ENCODE measurements at regions not wholly inside any gene's neighbourhood (a gene's known extent, or its start where the extent isn't known, plus 50 kb on each side); places are given as distances from the start of the nearest gene placed in this dataset.

- TF ChIP-seq CTCF (conservative IDR thresholded peaks at IDR 0.05 in 1 of 2, IDR thresholded peaks at IDR 0.05 in 1 of 2; ENCODE audit: low read depth in 1 of 2, low read length in 2 of 2): no peak
- TF ChIP-seq EZH2 (IDR thresholded peaks at IDR 0.05; ENCODE audit: low read length, missing control alignments): no peak
Observed at GRCh38 chr16:72635694-72636093, 412.2 kb downstream of the ZFHX3 start.

Measured in fibroblast of lung (primary cell).